HCT116 (cell line): ENCODE measurements at regions not wholly inside any gene's neighbourhood (a gene's known extent, or its start where the extent isn't known, plus 50 kb on each side); places are given as distances from the start of the nearest gene placed in this dataset.

Experiments
- ATAC-seq: fragments of 200-7000 bp; cut with Tn5 transposase; 2 replicates; pipeline ENCODE4 v1.9.1; 2020; ENCODE audit warnings: mild to moderate bottlenecking, moderate library complexity
- BruUV-seq: library from RNA; stranded (reverse); fragments of 400-500 nt; replicated peaks from 2 replicates; lab custom pipeline; 2021; lab: Mats Ljungman, UMichigan
- CTCF ChIA-PET: fragments of 300-600 bp; sonication (Branson Sonifier 250); formaldehyde crosslinking; loops from one replicate; lab custom pipeline; 2021; ENCODE audit warnings: antibody characterized with exemption; lab: Charles Lee
- POLR2A ChIA-PET: fragments of 300-600, 350-600 bp; sonication (Branson Sonifier 250); formaldehyde crosslinking; loops from one replicate; lab custom pipeline; 2021; ENCODE audit warnings: antibody characterized with exemption; lab: Charles Lee
- RAD21 ChIA-PET, 2 experiments: fragments of 300-600 bp; sonication (Branson Sonifier 250); formaldehyde crosslinking; loops; one replicate each; lab custom pipeline; 2023; ENCODE audit warnings: low total read pairs in 2 of 2; ENCODE audit not compliant: uncharacterized antibody in 2 of 2, unreplicated experiment in 2 of 2, low non-redundant PET in 1 of 2; lab: Charles Lee
- DNase-seq: peaks from one replicate; pipeline ENCODE4 v3.0.0-alpha.2; 2010; ENCODE audit warnings: low read depth, low spot score
- H2AFZ ChIP-seq: fragments of 200-600 bp; shearing (Covaris generic), sonication (generic); 2 replicates; pipeline ENCODE4 v1.6.1; 2017; ENCODE audit warnings: low read depth, mixed run types, mixed read lengths, antibody characterized with exemption, low read length; ENCODE audit not compliant: poor library complexity, severe bottlenecking
- H3K27ac ChIP-seq: 2 replicates; pipeline ENCODE4 v1.5.1; 2012; ENCODE audit warnings: low read depth, low read length
- H3K27me3 ChIP-seq: fragments of 200-600 bp; sonication (generic); 2 replicates; pipeline ENCODE4 v1.6.1; 2016; ENCODE audit warnings: mixed run types, low read length, mixed read lengths; ENCODE audit not compliant: insufficient read depth
- H3K36me3 ChIP-seq, 2 experiments: fragments of 200-500 bp in 1 of 2; fragments of 200-600 bp in 1 of 2; sonication (Bioruptor generic) in 1 of 2; sonication (generic) in 1 of 2; 2 replicates each; pipeline versions ENCODE4 v1.5.1 to v1.6.1; 2014 to 2016; ENCODE audit warnings: low read length in 2 of 2, inconsistent platforms in 1 of 2, mixed read lengths in 1 of 2, mixed run types in 1 of 2; ENCODE audit not compliant: insufficient read depth in 2 of 2, control insufficient read depth in 1 of 2
- H3K4me1 ChIP-seq, 2 experiments: fragments of 200-600 bp in 1 of 2; sonication (generic) in 1 of 2; 2 replicates each; pipeline versions ENCODE4 v1.5.1 to v1.6.1; 2012 to 2017; ENCODE audit warnings: low read length in 2 of 2, inconsistent platforms in 1 of 2, mild to moderate bottlenecking in 1 of 2, mixed read lengths in 1 of 2, mixed run types in 1 of 2, moderate library complexity in 1 of 2; ENCODE audit not compliant: insufficient read depth in 2 of 2, control insufficient read depth in 1 of 2
- H3K4me2 ChIP-seq: fragments of 200-600 bp; sonication (generic); 2 replicates; pipeline ENCODE4 v1.6.1; 2017; ENCODE audit warnings: mixed run types, low read length, mixed read lengths
- H3K4me3 ChIP-seq, 2 experiments: fragments of 200-600 bp in 1 of 2; sonication (generic) in 1 of 2; replicated peaks in 1 of 2; 2 replicates each; pipeline ENCODE4 v1.5.1; 2011 to 2016; ENCODE audit warnings: low read length in 2 of 2, control low read depth in 1 of 2, low read depth in 1 of 2, mild to moderate bottlenecking in 1 of 2, mixed read lengths in 1 of 2, mixed run types in 1 of 2
- H3K79me2 ChIP-seq: fragments of 200-600 bp; sonication (generic); 2 replicates; pipeline ENCODE4 v1.6.1; 2017; ENCODE audit warnings: mild to moderate bottlenecking, mixed run types, low read length, moderate library complexity, mixed read lengths; ENCODE audit not compliant: insufficient read depth
- H3K9ac ChIP-seq: fragments of 200-600 bp; sonication (generic); 2 replicates; pipeline ENCODE4 v1.6.1; 2016; ENCODE audit warnings: low read length, mixed read lengths
- H3K9me2 ChIP-seq: fragments of 200-600 bp; sonication (generic), shearing (Covaris generic); 2 replicates; pipeline ENCODE4 v1.6.1; 2017; ENCODE audit warnings: mixed run types, mild to moderate bottlenecking, moderate library complexity; ENCODE audit not compliant: insufficient read depth
- H3K9me3 ChIP-seq, 2 experiments: fragments of 200-500 bp in 1 of 2; fragments of 200-600 bp in 1 of 2; sonication (Bioruptor generic) in 1 of 2; sonication (generic) in 1 of 2; 2 replicates each; pipeline ENCODE4 v1.6.1; 2014 to 2017; ENCODE audit warnings: low read length in 2 of 2, mixed read lengths in 2 of 2, inconsistent platforms in 1 of 2, low read depth in 1 of 2, mild to moderate bottlenecking in 1 of 2, mixed run types in 1 of 2, moderate library complexity in 1 of 2; ENCODE audit not compliant: control insufficient read depth in 1 of 2, insufficient read depth in 1 of 2
- H4K20me1 ChIP-seq: fragments of 200-600 bp; sonication (generic), shearing (Covaris generic); 2 replicates; pipeline ENCODE4 v1.6.1; 2017; ENCODE audit warnings: mixed run types, mild to moderate bottlenecking, moderate library complexity; ENCODE audit not compliant: insufficient read depth
- CBX3 ChIP-seq: IDR thresholded peaks from 2 replicates; pipeline ENCODE4 v1.6.1; 2012; ENCODE audit warnings: low read depth
- EGR1 ChIP-seq: IDR thresholded peaks from 2 replicates; pipeline ENCODE4 v1.6.1; 2012; ENCODE audit warnings: low read depth
- ELF1 ChIP-seq: IDR thresholded peaks from 2 replicates; pipeline ENCODE4 v1.6.1; 2012; ENCODE audit warnings: low read depth, borderline replicate concordance
- EZH2 ChIP-seq: fragments of 200-600 bp; sonication (generic); IDR thresholded peaks from 2 replicates; pipeline ENCODE4 v1.6.1; 2017; ENCODE audit warnings: antibody characterized with exemption, mixed run types
- FOSL1 ChIP-seq: IDR thresholded peaks from 2 replicates; pipeline ENCODE4 v1.6.1; 2012; ENCODE audit warnings: low read depth
- JUND ChIP-seq: IDR thresholded peaks from 2 replicates; pipeline ENCODE4 v1.6.1; 2012
- RAD21 ChIP-seq: IDR thresholded peaks from 2 replicates; pipeline ENCODE4 v1.6.1; 2012; ENCODE audit warnings: low read depth, mild to moderate bottlenecking
- REST ChIP-seq: IDR thresholded peaks from 2 replicates; pipeline ENCODE4 v1.6.1; 2012; ENCODE audit warnings: low read depth
- SP1 ChIP-seq: IDR thresholded peaks from 2 replicates; pipeline ENCODE4 v1.6.1; 2012; ENCODE audit warnings: low read depth
- SRF ChIP-seq: IDR thresholded peaks from 2 replicates; pipeline ENCODE4 v1.6.1; 2012; ENCODE audit warnings: low read depth
- TCF7L2 ChIP-seq: IDR thresholded peaks from 2 replicates; pipeline ENCODE4 v1.7.0; 2011; ENCODE audit warnings: borderline replicate concordance, inconsistent platforms; ENCODE audit not compliant: insufficient read depth, insufficient read length; ENCODE audit errors: extremely low read depth
- YY1 ChIP-seq: IDR thresholded peaks from 2 replicates; pipeline ENCODE4 v1.6.1; 2011; ENCODE audit warnings: low read length, low read depth, moderate library complexity, mild to moderate bottlenecking; ENCODE audit not compliant: insufficient replicate concordance; ENCODE audit errors: extremely low read depth
- ZBTB33 ChIP-seq: IDR thresholded peaks from 2 replicates; pipeline ENCODE4 v1.6.1; 2011; ENCODE audit warnings: mild to moderate bottlenecking, low read length, moderate library complexity; ENCODE audit not compliant: insufficient replicate concordance; ENCODE audit errors: extremely low read depth
- ZFX ChIP-seq: fragments of 450-650 bp; IDR thresholded peaks from 2 replicates; pipeline ENCODE4 v1.6.1; 2017
- ZNF274 ChIP-seq: fragments of 200-500 bp; sonication (Bioruptor generic); IDR thresholded peaks from 2 replicates; pipeline ENCODE4 v1.6.1; 2014; ENCODE audit warnings: mild to moderate bottlenecking, low read depth, low read length, inconsistent platforms
- intact Hi-C: fragments of 100-400 bp; cut with micrococcal nuclease; formaldehyde crosslinking; loops from 2 replicates; pipeline ENCODE4 v1.10.0; 2022

DNA sequence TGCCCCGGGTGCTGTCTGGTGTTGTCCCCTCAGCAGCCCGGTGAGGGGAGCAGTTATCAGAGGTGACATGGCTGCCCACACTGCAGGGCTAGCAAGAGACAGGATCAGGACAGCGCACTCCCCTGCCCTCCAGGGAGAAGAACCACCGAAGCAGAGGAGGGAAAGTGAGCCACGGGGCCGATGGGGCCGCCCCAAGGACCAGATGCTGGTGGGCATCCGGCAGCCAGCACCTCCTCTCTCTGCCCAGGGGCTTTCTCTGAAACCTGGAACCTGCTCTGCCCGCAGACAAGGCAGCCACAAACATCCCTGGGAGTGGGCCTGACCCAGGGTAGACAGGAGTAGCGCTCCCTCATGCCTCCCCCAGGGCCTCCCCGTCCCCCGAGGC is 163.0 kb upstream of the CST7 start:
- Histone ChIP-seq H3K9ac (no peak overlapping the region), H3K4me1 (no peaks in the 10 kb centered on the region), H3K9me3 (no peaks in the 10 kb centered on the region), H4K20me1 (no peaks in the 10 kb centered on the region), H3K4me2 (no peak overlapping the region), H3K27ac (no peak overlapping the region), H3K79me2 (no peaks in the 10 kb centered on the region), H3K4me3 (no peak overlapping the region), H3K9me2 (no peaks in the 10 kb centered on the region), H3K36me3 (no peaks in the 10 kb centered on the region), H2AFZ (no peak overlapping the region), H3K27me3 (peaks cover 25% of the 10 kb centered on the region; the same call in 1 of the 2 replicates)
- DNase-seq (no peak), ATAC-seq (no peak)
- BruUV-seq, result no TSS peak
- TF ChIP-seq YY1 (no peak), SRF (no peak), ZBTB33 (no peak), ZNF274 (no peak), JUND (no peak), SP1 (no peak), FOSL1 (no peak), RAD21 (no peak), ZFX (no peak), REST (no peak), CBX3 (no peak), ELF1 (no peak), TCF7L2 (no peak), EGR1 (no peak), EZH2 (no peak)
- ChIA-PET POLR2A (no interaction called here), CTCF (no interaction called here), RAD21 (no interaction called here)
- intact Hi-C loops, result no loop called here
